ENCODE measurements at regions not wholly inside any gene's neighbourhood (a gene's known extent, or its start where the extent isn't known, plus 50 kb on each side); places are given as distances from the start of the nearest gene placed in this dataset.

DNA sequence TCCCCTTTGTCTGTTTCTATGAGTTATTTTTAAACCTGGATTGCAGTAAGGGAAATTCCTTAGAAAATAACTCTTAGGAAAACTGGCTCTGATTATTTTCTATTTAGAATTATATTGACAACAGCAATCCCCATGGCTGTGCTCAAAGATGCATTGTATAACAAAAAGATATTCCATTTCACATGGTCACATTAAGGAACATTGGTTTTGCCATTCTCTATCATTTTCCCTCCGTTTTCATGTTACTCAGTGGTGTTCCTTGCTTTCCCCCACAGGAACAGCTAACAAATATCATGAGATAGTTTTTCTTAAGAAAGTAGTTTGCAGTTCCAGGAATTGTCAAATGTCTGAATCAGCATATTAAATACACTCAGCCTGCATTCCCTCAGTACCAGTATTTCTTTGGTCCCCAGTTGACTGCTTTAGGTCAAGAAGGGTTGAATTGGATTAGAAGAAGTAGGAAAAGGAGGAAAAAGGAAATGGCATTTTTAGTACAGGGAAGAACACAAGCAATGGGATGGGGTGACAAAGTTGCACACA, 436.7 kb downstream of the TNS3 start (continued):
- TF ChIP-seq EZH2phosphoT487 (IDR thresholded peaks at IDR 0.05; ENCODE audit: unreplicated experiment) (no peak), ZNF331 (CRISPR knock-in tag; IDR thresholded peaks at IDR 0.05; ENCODE audit: low read depth) (no peak), CREB1 (CRISPR knock-in tag; IDR thresholded peaks at IDR 0.05; ENCODE audit: low read depth) (no peak), ZNF114 (CRISPR knock-in tag; IDR thresholded peaks at IDR 0.05) (no peak), EZH2 (IDR thresholded peaks at IDR 0.05; ENCODE audit: low read depth, unreplicated experiment) (no peak), STAT1 (IDR thresholded peaks at IDR 0.05; ENCODE audit: unreplicated experiment) (no peak), JUNB (IDR thresholded peaks at IDR 0.05; ENCODE audit: unreplicated experiment) (no peak)
- TF ChIP-seq, protein P1, sequence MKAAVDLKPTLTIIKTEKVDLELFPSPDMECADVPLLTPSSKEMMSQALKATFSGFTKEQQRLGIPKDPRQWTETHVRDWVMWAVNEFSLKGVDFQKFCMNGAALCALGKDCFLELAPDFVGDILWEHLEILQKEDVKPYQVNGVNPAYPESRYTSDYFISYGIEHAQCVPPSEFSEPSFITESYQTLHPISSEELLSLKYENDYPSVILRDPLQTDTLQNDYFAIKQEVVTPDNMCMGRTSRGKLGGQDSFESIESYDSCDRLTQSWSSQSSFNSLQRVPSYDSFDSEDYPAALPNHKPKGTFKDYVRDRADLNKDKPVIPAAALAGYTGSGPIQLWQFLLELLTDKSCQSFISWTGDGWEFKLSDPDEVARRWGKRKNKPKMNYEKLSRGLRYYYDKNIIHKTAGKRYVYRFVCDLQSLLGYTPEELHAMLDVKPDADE (IDR thresholded peaks at IDR 0.05): no peak
- TF ChIP-seq, protein P2, sequence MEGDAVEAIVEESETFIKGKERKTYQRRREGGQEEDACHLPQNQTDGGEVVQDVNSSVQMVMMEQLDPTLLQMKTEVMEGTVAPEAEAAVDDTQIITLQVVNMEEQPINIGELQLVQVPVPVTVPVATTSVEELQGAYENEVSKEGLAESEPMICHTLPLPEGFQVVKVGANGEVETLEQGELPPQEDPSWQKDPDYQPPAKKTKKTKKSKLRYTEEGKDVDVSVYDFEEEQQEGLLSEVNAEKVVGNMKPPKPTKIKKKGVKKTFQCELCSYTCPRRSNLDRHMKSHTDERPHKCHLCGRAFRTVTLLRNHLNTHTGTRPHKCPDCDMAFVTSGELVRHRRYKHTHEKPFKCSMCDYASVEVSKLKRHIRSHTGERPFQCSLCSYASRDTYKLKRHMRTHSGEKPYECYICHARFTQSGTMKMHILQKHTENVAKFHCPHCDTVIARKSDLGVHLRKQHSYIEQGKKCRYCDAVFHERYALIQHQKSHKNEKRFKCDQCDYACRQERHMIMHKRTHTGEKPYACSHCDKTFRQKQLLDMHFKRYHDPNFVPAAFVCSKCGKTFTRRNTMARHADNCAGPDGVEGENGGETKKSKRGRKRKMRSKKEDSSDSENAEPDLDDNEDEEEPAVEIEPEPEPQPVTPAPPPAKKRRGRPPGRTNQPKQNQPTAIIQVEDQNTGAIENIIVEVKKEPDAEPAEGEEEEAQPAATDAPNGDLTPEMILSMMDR (conservative IDR thresholded peaks at IDR 0.05; ENCODE audit: low read depth in 2 of 2): no peak
- TF ChIP-seq, protein P3, sequence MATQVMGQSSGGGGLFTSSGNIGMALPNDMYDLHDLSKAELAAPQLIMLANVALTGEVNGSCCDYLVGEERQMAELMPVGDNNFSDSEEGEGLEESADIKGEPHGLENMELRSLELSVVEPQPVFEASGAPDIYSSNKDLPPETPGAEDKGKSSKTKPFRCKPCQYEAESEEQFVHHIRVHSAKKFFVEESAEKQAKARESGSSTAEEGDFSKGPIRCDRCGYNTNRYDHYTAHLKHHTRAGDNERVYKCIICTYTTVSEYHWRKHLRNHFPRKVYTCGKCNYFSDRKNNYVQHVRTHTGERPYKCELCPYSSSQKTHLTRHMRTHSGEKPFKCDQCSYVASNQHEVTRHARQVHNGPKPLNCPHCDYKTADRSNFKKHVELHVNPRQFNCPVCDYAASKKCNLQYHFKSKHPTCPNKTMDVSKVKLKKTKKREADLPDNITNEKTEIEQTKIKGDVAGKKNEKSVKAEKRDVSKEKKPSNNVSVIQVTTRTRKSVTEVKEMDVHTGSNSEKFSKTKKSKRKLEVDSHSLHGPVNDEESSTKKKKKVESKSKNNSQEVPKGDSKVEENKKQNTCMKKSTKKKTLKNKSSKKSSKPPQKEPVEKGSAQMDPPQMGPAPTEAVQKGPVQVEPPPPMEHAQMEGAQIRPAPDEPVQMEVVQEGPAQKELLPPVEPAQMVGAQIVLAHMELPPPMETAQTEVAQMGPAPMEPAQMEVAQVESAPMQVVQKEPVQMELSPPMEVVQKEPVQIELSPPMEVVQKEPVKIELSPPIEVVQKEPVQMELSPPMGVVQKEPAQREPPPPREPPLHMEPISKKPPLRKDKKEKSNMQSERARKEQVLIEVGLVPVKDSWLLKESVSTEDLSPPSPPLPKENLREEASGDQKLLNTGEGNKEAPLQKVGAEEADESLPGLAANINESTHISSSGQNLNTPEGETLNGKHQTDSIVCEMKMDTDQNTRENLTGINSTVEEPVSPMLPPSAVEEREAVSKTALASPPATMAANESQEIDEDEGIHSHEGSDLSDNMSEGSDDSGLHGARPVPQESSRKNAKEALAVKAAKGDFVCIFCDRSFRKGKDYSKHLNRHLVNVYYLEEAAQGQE (IDR thresholded peaks at IDR 0.05; ENCODE audit: unreplicated experiment): no peak

DNA sequence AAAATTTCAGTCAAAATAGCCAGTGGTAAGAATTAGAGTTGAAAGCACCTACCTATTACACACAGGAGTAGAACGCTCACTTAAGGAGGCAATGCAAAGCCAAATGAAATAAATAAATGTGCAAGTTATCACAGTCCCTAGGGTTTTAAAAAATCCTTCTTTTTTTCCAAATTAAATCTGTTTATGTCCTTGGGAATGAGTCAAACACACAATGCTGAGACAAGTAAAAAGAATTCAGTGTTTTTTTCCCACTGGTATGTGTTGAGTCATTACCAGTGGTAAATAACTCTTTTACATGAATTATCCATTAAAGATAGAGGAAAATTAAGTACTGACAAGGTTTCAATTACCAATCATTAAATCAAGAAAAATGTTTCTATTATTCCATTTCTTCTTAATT, 438.6 kb downstream of the TNS3 start:
- Histone ChIP-seq H3K27ac (ENCODE audit: low read depth) (no peak overlapping the region), H3K4me1 (ENCODE audit: insufficient read depth) (peaks cover 5% of the 10 kb centered on the region; the same call in 1 of the 2 replicates), H3F3A (replicated peaks; ENCODE audit: low read depth) (no peaks in the 10 kb centered on the region), H3K36me3 (ENCODE audit: insufficient read depth) (no peaks in the 10 kb centered on the region), H3K4me2 (no peak overlapping the region), H3K27me3 (ENCODE audit: insufficient read depth) (no peaks in the 10 kb centered on the region), H3K4me3 (no peak overlapping the region), H2AFZ (no peak overlapping the region), H3K79me2 (replicated peaks; ENCODE audit: insufficient read depth) (no peaks in the 10 kb centered on the region), H4K20me1 (replicated peaks; ENCODE audit: insufficient read depth) (no peaks in the 10 kb centered on the region), H3K9me2 (ENCODE audit: insufficient read depth) (no peaks in the 10 kb centered on the region)
- no peaks in the 10 kb centered on the region for H3K27me3 Mint-ChIP-seq (ENCODE audit: insufficient read depth, low read depth, poor library complexity)
- no peak for DNase-seq (ENCODE audit: low spot score)
- H3K4me1 Mint-ChIP-seq: no peaks in the 10 kb centered on the region
- H3K36me3 Mint-ChIP-seq (ENCODE audit: low read depth): no peaks in the 10 kb centered on the region
- H3K9me3 Mint-ChIP-seq: no peaks in the 10 kb centered on the region
- no peak overlapping the region for H3K27ac Mint-ChIP-seq
- H3K4me3 Mint-ChIP-seq: no peak overlapping the region
- ATAC-seq: no peak
- TF ChIP-seq, protein P2 (conservative IDR thresholded peaks at IDR 0.05; ENCODE audit: low read depth in 2 of 2): no peak
- TF ChIP-seq NANOG (IDR thresholded peaks at IDR 0.05; ENCODE audit: borderline replicate concordance): no peak
- TF ChIP-seq JUNB (IDR thresholded peaks at IDR 0.05; ENCODE audit: unreplicated experiment): no peak
- TF ChIP-seq CREB1 (CRISPR knock-in tag; IDR thresholded peaks at IDR 0.05; ENCODE audit: low read depth): no peak
- TF ChIP-seq ZNF114 (CRISPR knock-in tag; IDR thresholded peaks at IDR 0.05): no peak
- TF ChIP-seq, protein P1 (IDR thresholded peaks at IDR 0.05): no peak
- no peak for TF ChIP-seq STAT1 (IDR thresholded peaks at IDR 0.05; ENCODE audit: unreplicated experiment)
- no peak for TF ChIP-seq EZH2 (IDR thresholded peaks at IDR 0.05; ENCODE audit: low read depth, unreplicated experiment)
- no peak for TF ChIP-seq POLR2AphosphoS5 (IDR thresholded peaks at IDR 0.05; ENCODE audit: low read depth)
